ENCODE measurements at regions not wholly inside any gene's neighbourhood (a gene's known extent, or its start where the extent isn't known, plus 50 kb on each side); places are given as distances from the start of the nearest gene placed in this dataset.

GRCh38 chr6:4512051-4512471 lies 264.1 kb upstream of the CDYL start:
- TF ChIP-seq POLR2AphosphoS5 (IDR thresholded peaks at IDR 0.05) = no peak
- no peak for TF ChIP-seq CTCF (IDR thresholded peaks at IDR 0.05)
- no peak for TF ChIP-seq POLR2A (IDR thresholded peaks at IDR 0.05)
- no peak for TF ChIP-seq EP300 (IDR thresholded peaks at IDR 0.05)

Measured in sigmoid colon (tissue), 4 donors.